ENCODE measurements at regions not wholly inside any gene's neighbourhood (a gene's known extent, or its start where the extent isn't known, plus 50 kb on each side); places are given as distances from the start of the nearest gene placed in this dataset.

DNA sequence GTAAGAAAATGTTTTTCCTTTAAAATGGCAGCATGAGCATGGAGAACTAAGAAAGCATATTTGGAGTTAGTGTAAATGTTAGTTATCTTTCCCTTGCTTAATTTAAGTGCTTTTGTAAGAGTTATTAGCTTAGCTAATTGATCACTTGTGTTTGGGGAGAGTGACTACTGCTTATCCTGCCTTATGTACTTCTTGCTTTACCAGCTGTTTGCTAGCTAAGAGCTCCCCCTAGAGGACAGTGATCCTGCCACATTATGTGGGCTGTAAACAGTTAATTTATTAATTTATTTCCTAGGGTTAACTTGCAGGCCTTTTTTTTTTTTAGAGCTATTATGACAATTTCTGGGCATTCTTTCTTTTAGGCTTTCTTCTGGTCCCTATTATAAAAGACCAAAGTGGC lies 435.8 kb downstream of the MAGEB5 start:
- H4K20me1 ChIP-seq (ENCODE audit: insufficient read depth, low read depth, low read length): no peaks in the 10 kb centered on the region
- no peak overlapping the region for H3K9ac ChIP-seq (ENCODE audit: low read length)
- peak; percentile 71 for DNase-seq
- H3K9me3 ChIP-seq (ENCODE audit: low read length): peaks cover 4% of the 10 kb centered on the region; the same call in 1 of the 2 replicates
- H2AFZ ChIP-seq (ENCODE audit: low read length): no peak overlapping the region
- H3K4me1 ChIP-seq (ENCODE audit: low read length): peaks cover 6% of the 10 kb centered on the region
- H3K79me2 ChIP-seq (ENCODE audit: low read length): no peaks in the 10 kb centered on the region
- no peaks in the 10 kb centered on the region for H3K9me2 ChIP-seq (replicated peaks; ENCODE audit: insufficient read depth, low read length)
- H3K27ac ChIP-seq (ENCODE audit: low read length): no peak overlapping the region
- H3K36me3 ChIP-seq (ENCODE audit: insufficient read depth, low read length): no peaks in the 10 kb centered on the region
- H3K4me2 ChIP-seq (ENCODE audit: low read depth, low read length, poor library complexity, severe bottlenecking): no peak overlapping the region
- H3K27me3 ChIP-seq (ENCODE audit: low read length): no peaks in the 10 kb centered on the region
- H3K4me3 ChIP-seq (ENCODE audit: low read length): no peak overlapping the region

DNA sequence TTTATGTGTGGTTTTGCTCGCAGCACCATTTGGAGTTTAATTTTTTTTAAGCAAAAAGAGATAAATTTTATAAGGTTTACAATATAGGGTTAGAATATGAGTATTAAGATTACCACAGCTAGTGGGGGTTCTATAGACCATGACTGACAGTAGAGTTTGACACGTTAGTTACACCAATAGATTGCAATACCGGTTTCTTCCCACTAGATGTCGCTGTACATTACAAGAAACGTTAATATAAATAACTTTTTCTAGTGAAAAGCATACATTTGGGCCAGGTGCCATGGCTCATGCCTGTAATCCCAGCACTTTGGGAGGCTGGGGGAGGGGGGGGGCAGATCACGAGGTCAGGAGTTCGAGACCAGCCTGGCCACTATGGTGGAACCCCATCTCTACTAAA lies 433.6 kb downstream of the MAGEB5 start:
- Histone ChIP-seq H3K79me2 (ENCODE audit: low read length) (no peaks in the 10 kb centered on the region), H3K9me2 (replicated peaks; ENCODE audit: insufficient read depth, low read length) (no peaks in the 10 kb centered on the region), H3K4me3 (ENCODE audit: low read length) (no peak overlapping the region), H3K27me3 (ENCODE audit: low read length) (no peaks in the 10 kb centered on the region), H4K20me1 (ENCODE audit: insufficient read depth, low read depth, low read length) (no peaks in the 10 kb centered on the region), H2AFZ (ENCODE audit: low read length) (no peak overlapping the region), H3K9ac (ENCODE audit: low read length) (no peak overlapping the region), H3K27ac (ENCODE audit: low read length) (no peak overlapping the region), H3K9me3 (ENCODE audit: low read length) (peaks cover 4% of the 10 kb centered on the region; the same call in 1 of the 2 replicates), H3K4me1 (ENCODE audit: low read length) (peaks cover 6% of the 10 kb centered on the region), H3K36me3 (ENCODE audit: insufficient read depth, low read length) (no peaks in the 10 kb centered on the region), H3K4me2 (ENCODE audit: low read depth, low read length, poor library complexity, severe bottlenecking) (no peak overlapping the region)
- DNase-seq: peak; percentile 85

DNA sequence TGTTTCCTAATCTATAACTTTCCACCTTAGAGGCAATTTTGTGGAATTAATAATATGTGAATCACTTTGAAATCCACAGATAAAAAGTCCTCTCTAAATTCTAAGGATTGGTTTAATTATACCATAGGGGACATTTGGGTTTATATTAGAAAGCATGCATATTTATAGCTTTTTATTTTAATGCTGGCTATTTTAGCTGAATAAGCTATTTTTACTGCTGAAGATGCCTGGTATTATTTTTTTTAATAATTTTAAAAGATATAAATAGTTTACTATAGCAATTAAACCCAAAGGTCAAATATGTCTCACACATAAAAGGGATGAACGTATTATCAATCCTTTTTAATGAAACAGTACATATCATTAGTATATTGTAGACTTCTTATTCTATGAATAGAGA lies 415.4 kb downstream of the MAGEB5 start:
- Histone ChIP-seq H3K4me1 (ENCODE audit: low read length) (no peaks in the 10 kb centered on the region), H3K36me3 (ENCODE audit: insufficient read depth, low read length) (no peaks in the 10 kb centered on the region), H3K9me3 (ENCODE audit: low read length) (peaks cover 3% of the 10 kb centered on the region), H3K4me2 (ENCODE audit: low read depth, low read length, poor library complexity, severe bottlenecking) (no peak overlapping the region), H3K27ac (ENCODE audit: low read length) (no peak overlapping the region), H3K9me2 (replicated peaks; ENCODE audit: insufficient read depth, low read length) (no peaks in the 10 kb centered on the region), H2AFZ (ENCODE audit: low read length) (no peak overlapping the region), H3K4me3 (ENCODE audit: low read length) (no peak overlapping the region), H3K27me3 (ENCODE audit: low read length) (no peaks in the 10 kb centered on the region), H4K20me1 (ENCODE audit: insufficient read depth, low read depth, low read length) (no peaks in the 10 kb centered on the region), H3K79me2 (ENCODE audit: low read length) (no peaks in the 10 kb centered on the region), H3K9ac (ENCODE audit: low read length) (no peak overlapping the region)
- DNase-seq: no peak

DNA sequence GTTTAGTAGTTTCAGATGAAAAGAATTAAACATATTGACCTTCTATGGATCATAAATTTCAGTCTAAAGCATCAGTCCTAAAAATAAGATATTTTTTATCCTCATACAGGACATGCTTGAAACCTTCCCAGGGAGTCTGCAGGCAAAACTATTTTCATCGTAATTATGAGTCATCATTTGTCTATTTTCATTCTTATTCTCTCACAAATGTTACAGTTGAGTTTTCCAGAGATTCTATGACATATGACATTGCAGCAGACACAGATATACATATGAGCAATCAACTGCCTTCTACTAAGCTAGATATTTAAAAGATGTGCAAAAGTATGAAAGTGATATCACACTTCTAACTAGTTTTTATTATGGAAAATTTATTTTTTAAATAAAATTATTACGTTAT lies 398.0 kb downstream of the MAGEB5 start:
- Histone ChIP-seq H3K27me3 (ENCODE audit: low read length) (no peaks in the 10 kb centered on the region), H3K9me2 (replicated peaks; ENCODE audit: insufficient read depth, low read length) (no peaks in the 10 kb centered on the region), H3K4me2 (ENCODE audit: low read depth, low read length, poor library complexity, severe bottlenecking) (no peak overlapping the region), H3K79me2 (ENCODE audit: low read length) (no peaks in the 10 kb centered on the region), H2AFZ (ENCODE audit: low read length) (no peak overlapping the region), H3K27ac (ENCODE audit: low read length) (no peak overlapping the region), H3K36me3 (ENCODE audit: insufficient read depth, low read length) (no peaks in the 10 kb centered on the region), H3K4me1 (ENCODE audit: low read length) (no peaks in the 10 kb centered on the region), H4K20me1 (ENCODE audit: insufficient read depth, low read depth, low read length) (no peaks in the 10 kb centered on the region), H3K9me3 (ENCODE audit: low read length) (peaks cover 25% of the 10 kb centered on the region), H3K9ac (ENCODE audit: low read length) (no peak overlapping the region), H3K4me3 (ENCODE audit: low read length) (no peak overlapping the region)
- DNase-seq: no peak

DNA sequence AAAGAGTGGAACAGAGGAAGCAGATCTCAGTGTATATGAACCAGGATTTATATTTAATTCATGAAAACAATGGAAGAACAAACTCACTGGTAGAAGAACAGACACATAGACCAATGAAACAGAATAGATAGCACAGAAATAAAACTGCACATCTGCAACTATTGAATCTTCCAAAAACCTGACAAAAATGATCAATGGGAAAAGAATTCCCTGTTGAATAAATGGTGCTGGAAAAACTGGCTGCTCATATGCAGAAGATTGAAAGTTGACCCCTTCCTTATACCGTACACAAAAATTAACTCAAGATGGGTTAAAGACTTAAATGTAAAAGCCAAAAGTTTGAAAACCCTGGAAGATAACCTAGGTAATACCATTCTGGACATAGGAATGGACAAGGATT lies 391.0 kb downstream of the MAGEB5 start:
- Histone ChIP-seq H3K4me3 (ENCODE audit: low read length) (no peak overlapping the region), H4K20me1 (ENCODE audit: insufficient read depth, low read depth, low read length) (no peaks in the 10 kb centered on the region), H3K36me3 (ENCODE audit: insufficient read depth, low read length) (no peaks in the 10 kb centered on the region), H3K79me2 (ENCODE audit: low read length) (no peaks in the 10 kb centered on the region), H3K27ac (ENCODE audit: low read length) (no peak overlapping the region), H3K9me3 (ENCODE audit: low read length) (peaks cover 2% of the 10 kb centered on the region), H3K27me3 (ENCODE audit: low read length) (no peaks in the 10 kb centered on the region), H2AFZ (ENCODE audit: low read length) (no peak overlapping the region), H3K4me1 (ENCODE audit: low read length) (no peaks in the 10 kb centered on the region), H3K9me2 (replicated peaks; ENCODE audit: insufficient read depth, low read length) (no peaks in the 10 kb centered on the region), H3K9ac (ENCODE audit: low read length) (no peak overlapping the region), H3K4me2 (ENCODE audit: low read depth, low read length, poor library complexity, severe bottlenecking) (no peak overlapping the region)
- no peak for DNase-seq

DNA sequence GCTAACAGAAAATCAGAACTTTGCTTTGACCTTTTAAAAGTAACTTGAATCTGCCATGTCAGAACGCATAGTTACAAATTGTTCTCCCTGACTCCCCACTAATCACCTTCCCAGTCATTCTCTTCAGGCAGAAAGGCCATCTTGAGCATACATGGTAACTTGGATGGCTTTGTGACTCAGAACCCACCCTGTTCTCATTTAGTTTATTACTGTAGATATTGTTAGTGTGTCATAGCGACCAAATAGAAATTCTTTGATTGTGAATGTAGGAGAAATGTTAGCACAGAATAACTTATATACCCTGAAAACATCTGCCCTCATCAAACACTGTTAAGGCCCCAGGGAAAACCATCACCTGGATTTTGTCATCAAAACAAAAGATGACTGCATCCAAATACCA lies 382.0 kb downstream of the MAGEB5 start:
- peaks cover 13% of the 10 kb centered on the region for H3K9me3 ChIP-seq (ENCODE audit: low read length)
- no peaks in the 10 kb centered on the region for H3K36me3 ChIP-seq (ENCODE audit: insufficient read depth, low read length)
- H3K4me2 ChIP-seq (ENCODE audit: low read depth, low read length, poor library complexity, severe bottlenecking): no peak overlapping the region
- no peak for DNase-seq
- H3K79me2 ChIP-seq (ENCODE audit: low read length): no peaks in the 10 kb centered on the region
- no peaks in the 10 kb centered on the region for H3K9me2 ChIP-seq (replicated peaks; ENCODE audit: insufficient read depth, low read length)
- H3K4me1 ChIP-seq (ENCODE audit: low read length): no peaks in the 10 kb centered on the region
- no peak overlapping the region for H2AFZ ChIP-seq (ENCODE audit: low read length)
- no peak overlapping the region for H3K4me3 ChIP-seq (ENCODE audit: low read length)
- H4K20me1 ChIP-seq (ENCODE audit: insufficient read depth, low read depth, low read length): no peaks in the 10 kb centered on the region
- H3K27ac ChIP-seq (ENCODE audit: low read length): no peak overlapping the region
- H3K27me3 ChIP-seq (ENCODE audit: low read length): no peaks in the 10 kb centered on the region
- H3K9ac ChIP-seq (ENCODE audit: low read length): no peak overlapping the region

DNA sequence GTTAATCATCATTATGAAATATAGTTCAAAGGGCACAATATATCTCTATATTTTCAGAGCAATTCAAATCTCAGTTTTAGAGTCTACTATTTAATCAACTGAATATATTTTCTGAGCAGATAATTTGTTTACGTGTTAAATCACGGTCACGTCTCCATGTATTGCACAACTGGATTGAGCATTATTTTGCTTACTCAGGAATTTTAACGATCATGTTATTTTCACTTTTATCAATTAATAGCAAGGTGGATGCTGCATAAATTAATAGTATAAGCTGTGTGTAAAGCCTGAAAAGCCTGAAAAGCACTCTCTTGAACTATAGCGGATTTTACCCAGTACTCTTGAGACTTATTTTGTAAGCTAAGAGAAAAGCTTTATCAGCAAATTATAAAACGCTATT lies 374.9 kb downstream of the MAGEB5 start:
- no peak for DNase-seq
- Histone ChIP-seq H4K20me1 (ENCODE audit: insufficient read depth, low read depth, low read length) (no peaks in the 10 kb centered on the region), H3K27ac (ENCODE audit: low read length) (no peak overlapping the region), H3K9me3 (ENCODE audit: low read length) (peaks cover 12% of the 10 kb centered on the region), H3K9me2 (replicated peaks; ENCODE audit: insufficient read depth, low read length) (no peaks in the 10 kb centered on the region), H3K79me2 (ENCODE audit: low read length) (no peaks in the 10 kb centered on the region), H3K4me3 (ENCODE audit: low read length) (no peak overlapping the region), H3K27me3 (ENCODE audit: low read length) (no peaks in the 10 kb centered on the region), H3K4me2 (ENCODE audit: low read depth, low read length, poor library complexity, severe bottlenecking) (no peak overlapping the region), H3K9ac (ENCODE audit: low read length) (no peak overlapping the region), H2AFZ (ENCODE audit: low read length) (no peak overlapping the region), H3K36me3 (ENCODE audit: insufficient read depth, low read length) (no peaks in the 10 kb centered on the region), H3K4me1 (ENCODE audit: low read length) (no peaks in the 10 kb centered on the region)

DNA sequence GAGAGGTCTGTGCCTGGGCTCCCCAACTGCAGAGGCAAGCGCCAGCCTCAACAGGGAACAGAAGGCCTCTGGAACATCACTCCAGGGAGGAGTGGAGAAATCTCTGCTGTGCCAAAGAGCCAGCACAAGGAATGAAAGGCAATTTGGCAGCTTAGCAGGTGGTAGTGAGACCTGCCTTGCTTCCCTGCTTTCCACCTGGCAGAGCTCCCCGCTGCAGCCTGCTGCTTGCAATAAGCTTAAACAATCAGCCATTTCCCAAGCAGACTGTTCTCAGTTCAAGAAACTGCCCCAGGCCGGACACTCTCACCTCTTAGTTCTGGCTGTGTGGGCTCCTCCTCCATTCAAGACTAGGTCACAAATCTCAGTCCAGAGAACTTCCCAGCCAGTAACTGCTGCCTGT lies 370.6 kb downstream of the MAGEB5 start:
- H3K27ac ChIP-seq (ENCODE audit: low read length): no peak overlapping the region

DNA sequence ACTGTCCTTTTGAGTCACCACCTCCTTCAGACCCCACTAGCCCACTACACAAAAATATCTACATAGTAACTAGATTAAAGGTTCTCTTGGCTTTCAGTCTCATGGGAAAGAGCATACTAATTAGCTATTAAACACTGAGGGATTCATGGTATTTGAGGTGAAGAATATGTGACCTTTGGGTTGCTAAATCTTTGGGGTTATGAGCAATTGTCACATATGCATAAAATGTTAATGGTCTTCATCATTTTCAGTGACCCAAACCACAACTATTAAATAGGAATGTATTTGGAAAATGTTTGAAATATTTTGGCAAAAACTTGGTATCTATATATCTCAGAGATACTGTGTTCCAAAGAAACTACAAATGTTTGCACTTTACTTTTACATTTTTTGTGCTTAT lies 365.1 kb downstream of the MAGEB5 start:
- no peak overlapping the region for H3K27ac ChIP-seq (ENCODE audit: low read length)
- no peaks in the 10 kb centered on the region for H3K27me3 ChIP-seq (ENCODE audit: low read length)
- peaks cover 28% of the 10 kb centered on the region for H3K9me3 ChIP-seq (ENCODE audit: low read length)
- no peaks in the 10 kb centered on the region for H4K20me1 ChIP-seq (ENCODE audit: insufficient read depth, low read depth, low read length)
- H3K4me3 ChIP-seq (ENCODE audit: low read length): no peak overlapping the region
- no peaks in the 10 kb centered on the region for H3K4me1 ChIP-seq (ENCODE audit: low read length)
- no peaks in the 10 kb centered on the region for H3K36me3 ChIP-seq (ENCODE audit: insufficient read depth, low read length)
- no peak overlapping the region for H2AFZ ChIP-seq (ENCODE audit: low read length)
- H3K9ac ChIP-seq (ENCODE audit: low read length): no peak overlapping the region
- no peak overlapping the region for H3K4me2 ChIP-seq (ENCODE audit: low read depth, low read length, poor library complexity, severe bottlenecking)
- H3K9me2 ChIP-seq (replicated peaks; ENCODE audit: insufficient read depth, low read length): no peaks in the 10 kb centered on the region
- DNase-seq: no peak
- H3K79me2 ChIP-seq (ENCODE audit: low read length): no peaks in the 10 kb centered on the region

More for the DNA sequence above, 370.6 kb downstream of the MAGEB5 start:
- Histone ChIP-seq H3K4me2 (ENCODE audit: low read depth, low read length, poor library complexity, severe bottlenecking) (no peak overlapping the region), H2AFZ (ENCODE audit: low read length) (no peak overlapping the region), H3K27me3 (ENCODE audit: low read length) (no peaks in the 10 kb centered on the region), H3K9me2 (replicated peaks; ENCODE audit: insufficient read depth, low read length) (no peaks in the 10 kb centered on the region), H3K9me3 (ENCODE audit: low read length) (peaks cover 10% of the 10 kb centered on the region), H3K4me3 (ENCODE audit: low read length) (no peak overlapping the region), H4K20me1 (ENCODE audit: insufficient read depth, low read depth, low read length) (no peaks in the 10 kb centered on the region), H3K36me3 (ENCODE audit: insufficient read depth, low read length) (no peaks in the 10 kb centered on the region), H3K9ac (ENCODE audit: low read length) (no peak overlapping the region), H3K4me1 (ENCODE audit: low read length) (no peaks in the 10 kb centered on the region), H3K79me2 (ENCODE audit: low read length) (no peaks in the 10 kb centered on the region)
- DNase-seq: no peak

All from Karpas-422 (cell line).